ENCODE measurements at regions not wholly inside any gene's neighbourhood (a gene's known extent, or its start where the extent isn't known, plus 50 kb on each side); places are given as distances from the start of the nearest gene placed in this dataset.

DNA sequence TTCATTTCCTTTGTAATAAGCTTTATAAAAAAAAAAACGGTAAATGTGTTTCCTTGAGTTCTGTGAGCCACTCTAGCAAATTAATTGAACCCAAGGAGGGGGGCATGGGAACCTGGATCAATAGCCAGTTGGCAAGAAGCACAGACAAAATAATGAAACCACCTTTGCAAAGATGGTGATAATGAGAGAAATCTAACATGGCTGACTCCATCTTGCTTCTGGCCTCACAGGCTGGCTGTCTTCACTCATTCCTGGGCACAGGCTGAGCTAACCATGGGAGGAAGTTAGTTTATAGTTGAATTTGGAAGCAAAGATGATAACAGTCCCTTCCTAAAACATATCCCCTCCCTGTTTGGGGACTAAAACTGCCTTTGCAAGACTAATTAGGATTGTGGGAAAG is 95.1 kb downstream of the B3GNT2 start:
- TF ChIP-seq, protein P1, sequence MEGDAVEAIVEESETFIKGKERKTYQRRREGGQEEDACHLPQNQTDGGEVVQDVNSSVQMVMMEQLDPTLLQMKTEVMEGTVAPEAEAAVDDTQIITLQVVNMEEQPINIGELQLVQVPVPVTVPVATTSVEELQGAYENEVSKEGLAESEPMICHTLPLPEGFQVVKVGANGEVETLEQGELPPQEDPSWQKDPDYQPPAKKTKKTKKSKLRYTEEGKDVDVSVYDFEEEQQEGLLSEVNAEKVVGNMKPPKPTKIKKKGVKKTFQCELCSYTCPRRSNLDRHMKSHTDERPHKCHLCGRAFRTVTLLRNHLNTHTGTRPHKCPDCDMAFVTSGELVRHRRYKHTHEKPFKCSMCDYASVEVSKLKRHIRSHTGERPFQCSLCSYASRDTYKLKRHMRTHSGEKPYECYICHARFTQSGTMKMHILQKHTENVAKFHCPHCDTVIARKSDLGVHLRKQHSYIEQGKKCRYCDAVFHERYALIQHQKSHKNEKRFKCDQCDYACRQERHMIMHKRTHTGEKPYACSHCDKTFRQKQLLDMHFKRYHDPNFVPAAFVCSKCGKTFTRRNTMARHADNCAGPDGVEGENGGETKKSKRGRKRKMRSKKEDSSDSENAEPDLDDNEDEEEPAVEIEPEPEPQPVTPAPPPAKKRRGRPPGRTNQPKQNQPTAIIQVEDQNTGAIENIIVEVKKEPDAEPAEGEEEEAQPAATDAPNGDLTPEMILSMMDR (IDR thresholded peaks at IDR 0.05; ENCODE audit: poor library complexity, severe bottlenecking): no peak
- TF ChIP-seq REST (IDR thresholded peaks at IDR 0.05; ENCODE audit: borderline replicate concordance): no peak
